BJ (cell line): ENCODE measurements at regions not wholly inside any gene's neighbourhood (a gene's known extent, or its start where the extent isn't known, plus 50 kb on each side); places are given as distances from the start of the nearest gene placed in this dataset.

Source experiments
- CTCF ChIA-PET: fragments of 350-600 bp; formaldehyde crosslinking; extraction: SDS; loops from one replicate; lab custom pipeline; 2021; ENCODE audit warnings: antibody characterized with exemption, inconsistent platforms; lab: Yijun Ruan, JAX
- POLR2A ChIA-PET: fragments of 300-600 bp; sonication (Branson Sonifier 250); formaldehyde crosslinking; extraction: SDS; loops from one replicate; lab custom pipeline; 2021; ENCODE audit warnings: antibody characterized with exemption; lab: Charles Lee
- DNase-seq: peaks from one replicate; pipeline ENCODE4 v3.0.0-alpha.2; 2011; ENCODE audit warnings: low read depth
- H3K27me3 ChIP-seq: 2 replicates; pipeline ENCODE4 v1.6.0; 2011; ENCODE audit warnings: low read length; ENCODE audit not compliant: control insufficient read depth, insufficient read depth
- H3K36me3 ChIP-seq: 2 replicates; pipeline ENCODE4 v1.5.1; 2011; ENCODE audit warnings: low read length; ENCODE audit not compliant: control insufficient read depth, insufficient read depth
- H3K4me3 ChIP-seq: 2 replicates; pipeline ENCODE4 v1.5.1; 2011; ENCODE audit warnings: low read depth, mild to moderate bottlenecking, control low read depth, low read length
- TF ChIP-seq, protein P1 (sequence below): IDR thresholded peaks from 2 replicates; pipeline ENCODE4 v1.5.1; 2011; ENCODE audit warnings: low read depth, mild to moderate bottlenecking, control low read depth, inconsistent platforms, low read length, moderate library complexity; ENCODE audit not compliant: insufficient read depth

DNA sequence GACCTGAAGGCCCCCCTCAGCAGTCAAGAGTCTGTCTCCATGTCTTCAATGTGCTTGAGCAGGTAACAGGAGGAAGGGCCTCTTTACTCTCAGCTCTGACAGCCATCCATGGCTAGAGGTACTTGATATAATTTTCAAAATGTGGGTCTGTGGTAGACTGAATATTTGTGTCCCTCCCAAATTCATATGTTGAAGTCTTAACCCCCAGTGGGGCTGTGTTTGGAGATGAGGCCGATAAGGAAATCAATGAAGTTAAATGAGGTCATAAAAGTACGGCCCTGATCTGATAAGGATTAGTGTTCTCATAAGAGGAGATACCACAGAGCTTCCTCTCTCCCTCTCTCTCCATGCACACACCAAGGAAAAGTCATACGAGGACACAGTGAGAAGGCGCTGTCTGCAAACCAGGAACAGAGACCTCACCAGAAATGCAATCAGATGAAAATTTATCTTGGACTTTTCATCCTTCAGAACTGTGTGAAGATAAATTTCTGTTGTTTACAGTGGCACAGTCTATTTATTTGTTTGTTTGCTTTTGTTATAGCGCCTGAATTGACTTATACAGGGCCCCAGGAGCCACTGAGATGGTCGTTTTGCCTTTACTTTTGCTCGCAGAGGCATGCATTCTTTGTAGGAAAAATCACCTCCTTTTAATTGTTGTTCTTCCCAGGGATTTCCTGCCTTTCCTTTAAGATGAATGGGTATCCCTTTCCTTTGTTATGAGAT lies 274.8 kb upstream of the TRIB2 start:
- no peaks in the 10 kb centered on the region for H3K36me3 ChIP-seq
- no peak for DNase-seq
- H3K27me3 ChIP-seq: no peaks in the 10 kb centered on the region
- ChIA-PET POLR2A (no interaction called here), CTCF (interaction anchor here (1.9 kb wide), 1 partner anchor 9 kb away, joined by 6 read pairs; no protein-coding TSS in a partner anchor)
- H3K4me3 ChIP-seq: no peak overlapping the region
- TF ChIP-seq, protein P1, sequence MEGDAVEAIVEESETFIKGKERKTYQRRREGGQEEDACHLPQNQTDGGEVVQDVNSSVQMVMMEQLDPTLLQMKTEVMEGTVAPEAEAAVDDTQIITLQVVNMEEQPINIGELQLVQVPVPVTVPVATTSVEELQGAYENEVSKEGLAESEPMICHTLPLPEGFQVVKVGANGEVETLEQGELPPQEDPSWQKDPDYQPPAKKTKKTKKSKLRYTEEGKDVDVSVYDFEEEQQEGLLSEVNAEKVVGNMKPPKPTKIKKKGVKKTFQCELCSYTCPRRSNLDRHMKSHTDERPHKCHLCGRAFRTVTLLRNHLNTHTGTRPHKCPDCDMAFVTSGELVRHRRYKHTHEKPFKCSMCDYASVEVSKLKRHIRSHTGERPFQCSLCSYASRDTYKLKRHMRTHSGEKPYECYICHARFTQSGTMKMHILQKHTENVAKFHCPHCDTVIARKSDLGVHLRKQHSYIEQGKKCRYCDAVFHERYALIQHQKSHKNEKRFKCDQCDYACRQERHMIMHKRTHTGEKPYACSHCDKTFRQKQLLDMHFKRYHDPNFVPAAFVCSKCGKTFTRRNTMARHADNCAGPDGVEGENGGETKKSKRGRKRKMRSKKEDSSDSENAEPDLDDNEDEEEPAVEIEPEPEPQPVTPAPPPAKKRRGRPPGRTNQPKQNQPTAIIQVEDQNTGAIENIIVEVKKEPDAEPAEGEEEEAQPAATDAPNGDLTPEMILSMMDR: no peak

DNA sequence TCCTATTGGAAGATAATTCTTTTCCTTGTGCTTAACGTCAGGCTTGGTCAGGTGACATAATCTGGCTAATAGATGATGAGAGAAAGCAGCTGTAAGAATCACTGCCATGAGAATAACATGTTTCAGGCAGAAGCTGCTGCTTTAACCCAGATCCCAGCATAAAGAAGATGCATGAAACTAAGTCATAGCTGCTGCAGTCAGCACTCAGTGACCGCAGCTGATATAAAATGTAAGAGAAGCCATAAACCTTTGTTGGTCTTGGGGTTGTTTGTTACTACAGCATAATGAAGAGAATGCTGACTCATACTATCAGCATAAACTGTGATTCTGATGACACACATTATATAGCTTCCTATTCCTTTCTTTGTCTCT lies 274.3 kb upstream of the TRIB2 start:
- no peak overlapping the region for H3K4me3 ChIP-seq
- H3K36me3 ChIP-seq: no peaks in the 10 kb centered on the region
- CTCF ChIA-PET: interaction anchor here (0.6 to 1.9 kb wide), 2 partner anchors 9 to 71 kb away, joined by 3 to 6 read pairs; no protein-coding TSS in a partner anchor
- peak; percentile 37 for DNase-seq
- POLR2A ChIA-PET: no interaction called here
- H3K27me3 ChIP-seq: no peaks in the 10 kb centered on the region
- TF ChIP-seq, protein P1: no peak

DNA sequence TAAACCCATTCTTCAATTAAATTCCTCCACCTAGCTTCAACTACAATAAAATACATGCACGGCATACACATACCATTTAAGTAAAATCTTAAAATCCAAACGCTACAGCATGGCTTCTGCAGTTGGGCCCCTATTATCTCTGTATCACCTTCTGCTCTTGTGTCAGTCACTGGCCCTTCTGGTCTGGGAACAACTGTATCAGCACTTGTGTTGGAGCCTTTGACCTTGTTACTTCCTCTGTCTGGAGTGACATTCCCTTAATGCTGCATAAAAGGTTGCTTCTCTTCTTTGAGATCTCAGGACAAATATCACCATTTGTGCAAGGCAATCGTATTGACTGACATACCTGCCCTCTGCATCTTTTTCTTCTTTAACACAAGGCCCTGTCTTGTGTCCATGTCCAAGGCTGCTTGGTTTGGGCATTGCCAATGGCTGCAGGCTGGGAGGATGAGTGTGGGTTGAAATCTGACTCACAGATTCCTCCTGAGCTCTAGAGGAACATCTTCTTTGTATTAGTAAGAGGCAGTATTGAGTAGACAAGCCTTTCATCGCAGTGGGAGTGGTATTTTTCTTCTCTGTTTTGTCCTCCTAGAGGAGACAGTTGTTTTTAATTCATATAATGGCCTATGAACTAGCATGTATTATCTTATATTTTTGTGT lies 267.8 kb upstream of the TRIB2 start:
- TF ChIP-seq, protein P1: no peak
- Histone ChIP-seq H3K36me3 (no peaks in the 10 kb centered on the region), H3K27me3 (no peaks in the 10 kb centered on the region), H3K4me3 (no peak overlapping the region)
- POLR2A ChIA-PET: no interaction called here
- CTCF ChIA-PET: no interaction called here
- no peak for DNase-seq

DNA sequence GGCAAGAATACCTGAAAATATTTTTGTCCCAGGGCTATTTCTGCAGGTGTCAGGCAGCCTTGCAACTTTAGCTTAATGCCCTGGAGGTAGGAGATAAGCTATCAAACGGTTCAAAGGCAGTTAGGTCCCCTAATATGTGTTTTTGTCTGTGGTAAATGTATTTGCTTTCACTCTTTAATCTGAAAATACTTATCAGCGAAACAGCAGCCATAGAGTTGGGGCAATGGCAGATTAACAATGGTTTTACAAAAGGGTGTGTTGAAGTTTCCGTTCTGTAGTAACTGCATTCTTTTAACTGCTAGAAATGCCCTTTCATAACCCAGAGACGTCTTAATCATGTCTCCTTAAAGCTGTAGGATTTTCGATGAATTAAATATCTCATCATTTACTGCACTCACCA lies 265.0 kb upstream of the TRIB2 start:
- Histone ChIP-seq H3K4me3 (no peak overlapping the region), H3K27me3 (no peaks in the 10 kb centered on the region), H3K36me3 (no peaks in the 10 kb centered on the region)
- TF ChIP-seq, protein P1: no peak
- ChIA-PET CTCF (interaction anchor here (0.5 to 1.1 kb wide), 4 partner anchors 11 to 661 kb away, joined by 3 read pairs; no protein-coding TSS in a partner anchor), POLR2A (no interaction called here)
- DNase-seq: no peak

DNA sequence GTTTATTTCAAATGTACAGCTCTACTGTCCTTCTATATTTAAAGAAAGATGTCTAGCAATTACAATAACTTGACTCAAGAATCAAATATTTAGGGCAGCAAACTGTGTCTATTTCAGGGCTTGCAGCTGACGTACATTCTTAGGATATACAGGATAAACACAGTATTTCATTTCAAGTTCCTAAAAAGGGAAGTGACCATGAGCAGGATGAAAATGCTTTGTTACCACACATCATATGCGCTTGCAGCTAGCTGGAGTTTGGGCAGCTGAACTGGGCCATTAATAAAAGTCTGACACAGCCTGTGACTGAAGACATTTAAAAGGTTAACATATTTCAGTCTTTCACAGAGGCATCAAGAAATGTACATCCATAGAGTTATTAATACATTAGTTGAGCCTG lies 264.6 kb upstream of the TRIB2 start:
- Histone ChIP-seq H3K4me3 (no peak overlapping the region), H3K36me3 (no peaks in the 10 kb centered on the region), H3K27me3 (no peaks in the 10 kb centered on the region)
- no peak for DNase-seq
- CTCF ChIA-PET: interaction anchor here (1.0 to 1.1 kb wide), 3 partner anchors 12 to 621 kb away, joined by 3 read pairs; no protein-coding TSS in a partner anchor
- TF ChIP-seq, protein P1: no peak
- POLR2A ChIA-PET: no interaction called here
